T-helper 1 cell (primary cell): ENCODE measurements at regions not wholly inside any gene's neighbourhood (a gene's known extent, or its start where the extent isn't known, plus 50 kb on each side); places are given as distances from the start of the nearest gene placed in this dataset.
A peak's percentile ranks its signal among the peaks of the same experiment; 100 is the strongest.

Source experiments
- DNase-seq, 5 donors: peaks; one replicate each; pipeline ENCODE4 v3.0.0-alpha.2; 2012 to 2020

- peak in 1 of 5 donors; percentile 5 for DNase-seq
These were observed 102.8 kb upstream of the RET start for GRCh38 chr10:42973870-42974692.

GRCh38 chr10:42974693-42975002, 102.2 kb upstream of the RET start:
- no peak for DNase-seq

GRCh38 chr10:42975005-42975493, 101.8 kb upstream of the RET start:
- DNase-seq, result peak in 1 of 5 donors; percentile 3

GRCh38 chr10:42975558-42976340, 101.1 kb upstream of the RET start:
- peak in 2 of 5 donors; percentile 1 to 7 for DNase-seq

- DNase-seq, result peak in 2 of 5 donors; percentile 1 to 3
These were observed 100.4 kb upstream of the RET start for GRCh38 chr10:42976351-42977031.

- no peak for DNase-seq
These were observed 99.8 kb upstream of the RET start for GRCh38 chr10:42977032-42977416.

- DNase-seq, result no peak
These were observed 97.7 kb upstream of the RET start for GRCh38 chr10:42979181-42979580.

GRCh38 chr10:42979721-42980467, 97.0 kb upstream of the RET start:
- no peak for DNase-seq

GRCh38 chr10:42980553-42981357, 96.1 kb upstream of the RET start:
- no peak for DNase-seq

- DNase-seq, result no peak
These were observed 95.3 kb upstream of the RET start for GRCh38 chr10:42981358-42982236.

- no peak for DNase-seq
These were observed 93.9 kb upstream of the RET start for GRCh38 chr10:42982891-42983506.

GRCh38 chr10:42983591-42983990, 93.3 kb upstream of the RET start:
- DNase-seq, result no peak

- no peak for DNase-seq
These were observed 92.7 kb upstream of the RET start for GRCh38 chr10:42984035-42984610.

- no peak for DNase-seq
These were observed 92.0 kb upstream of the RET start for GRCh38 chr10:42984761-42985325.

GRCh38 chr10:42985436-42986316, 91.2 kb upstream of the RET start:
- DNase-seq, result no peak

- DNase-seq, result no peak
These were observed 90.2 kb upstream of the RET start for GRCh38 chr10:42986633-42987032.

- no peak for DNase-seq
These were observed 89.7 kb upstream of the RET start for GRCh38 chr10:42987121-42987541.

GRCh38 chr10:42987575-42987974, 89.3 kb upstream of the RET start:
- DNase-seq, result no peak
